ENCODE measurements at regions not wholly inside any gene's neighbourhood (a gene's known extent, or its start where the extent isn't known, plus 50 kb on each side); places are given as distances from the start of the nearest gene placed in this dataset.

GRCh38 chr1:219666242-219666641 is 53.3 kb upstream of the ZC3H11B start:
- intact Hi-C loops (cut with DNase I; ENCODE audit: low total_unique reads) = no loop called here
- DNase-seq = no peak
- TF ChIP-seq POLR2AphosphoS5 (IDR thresholded peaks at IDR 0.05) = no peak
- TF ChIP-seq CTCF (IDR thresholded peaks at IDR 0.05 in 8 of 11, conservative IDR thresholded peaks at IDR 0.05 in 3 of 11) = no peak
- TF ChIP-seq POLR2A (IDR thresholded peaks at IDR 0.05) = no peak

GRCh38 chr1:219665089-219665488 is 52.2 kb upstream of the ZC3H11B start:
- TF ChIP-seq CTCF (IDR thresholded peaks at IDR 0.05 in 8 of 11, conservative IDR thresholded peaks at IDR 0.05 in 3 of 11) (no peak), POLR2AphosphoS5 (IDR thresholded peaks at IDR 0.05) (no peak), POLR2A (IDR thresholded peaks at IDR 0.05) (no peak)

More at GRCh38 chr1:219666242-219666641, 53.3 kb upstream of the ZC3H11B start:
- H3K4me1 ChIP-seq = peaks cover 0 to 2% (median 0%) of the 10 kb centered on the region in 6 donors
- WGBS, 5 donors = 82 to 92% (median 88%) methylated on average over 3 of the region's 3 CpGs
- H3K4me3 ChIP-seq = no peak overlapping the region
- no peaks in the 10 kb centered on the region for H3K9me3 ChIP-seq
- no peak overlapping the region for H3K27ac ChIP-seq
- peaks cover 0 to 17% (median 0%) of the 10 kb centered on the region in 7 donors for H3K27me3 ChIP-seq (replicated peaks in 1 of 7)
- no peaks in the 10 kb centered on the region for H3K36me3 ChIP-seq

GRCh38 chr1:219664310-219665029 is 51.6 kb upstream of the ZC3H11B start:
- TF ChIP-seq POLR2A (IDR thresholded peaks at IDR 0.05) (no peak), POLR2AphosphoS5 (IDR thresholded peaks at IDR 0.05) (no peak), CTCF (IDR thresholded peaks at IDR 0.05 in 8 of 11, conservative IDR thresholded peaks at IDR 0.05 in 3 of 11) (no peak)
- H3K4me3 ChIP-seq = no peak overlapping the region
- 69 to 79% (median 73%) methylated on average over 4 of the region's 4 CpGs for WGBS, 5 donors
- peaks cover 0 to 8% (median 5%) of the 10 kb centered on the region in 6 donors for H3K4me1 ChIP-seq
- no peaks in the 10 kb centered on the region for H3K36me3 ChIP-seq
- H3K27ac ChIP-seq = no peak overlapping the region
- no peak for DNase-seq
- H3K9me3 ChIP-seq = no peaks in the 10 kb centered on the region
- intact Hi-C loops (cut with DNase I; ENCODE audit: low total_unique reads) = no loop called here
- peaks cover 0 to 28% (median 0%) of the 10 kb centered on the region in 7 donors for H3K27me3 ChIP-seq (replicated peaks in 1 of 7)

More at GRCh38 chr1:219665089-219665488, 52.2 kb upstream of the ZC3H11B start:
- no peak overlapping the region for H3K27ac ChIP-seq
- no peaks in the 10 kb centered on the region for H3K36me3 ChIP-seq
- DNase-seq = no peak
- H3K4me3 ChIP-seq = no peak overlapping the region
- WGBS, 5 donors = 79 to 91% (median 89%) methylated on average over 1 of the region's 1 CpG
- no peaks in the 10 kb centered on the region for H3K9me3 ChIP-seq
- H3K27me3 ChIP-seq (replicated peaks in 1 of 7) = peaks cover 0 to 28% (median 0%) of the 10 kb centered on the region in 7 donors
- H3K4me1 ChIP-seq = peaks cover 0 to 8% (median 5%) of the 10 kb centered on the region in 6 donors
- intact Hi-C loops (cut with DNase I; ENCODE audit: low total_unique reads) = no loop called here

Small RNA genes lying in the stretch of these regions (small RNA-seq; reads per million reads assigned to genes)
- 0 reads per million in 4 donors for gene RNA5SP76
